ENCODE measurements at regions not wholly inside any gene's neighbourhood (a gene's known extent, or its start where the extent isn't known, plus 50 kb on each side); places are given as distances from the start of the nearest gene placed in this dataset.

DNA sequence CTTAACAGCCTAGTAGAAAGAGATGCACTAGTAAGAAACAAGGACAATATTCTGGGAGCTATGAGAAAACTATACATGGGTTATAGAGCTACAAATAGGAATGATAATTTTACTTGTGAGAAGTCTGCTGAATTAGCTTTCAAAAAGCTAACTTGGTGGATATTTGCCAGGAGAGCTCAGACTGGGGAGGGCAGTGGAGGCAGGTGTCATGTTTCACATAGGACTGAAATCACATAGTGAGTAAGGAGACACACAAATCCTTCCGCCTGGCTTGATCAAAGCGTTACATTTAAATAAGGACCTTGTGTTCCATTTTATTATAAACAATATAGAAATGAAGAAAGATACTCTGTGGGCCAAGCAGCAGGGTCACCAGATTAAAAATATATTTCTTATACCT lies 235.0 kb downstream of the ISL1 start:
- no peak for DNase-seq (ENCODE audit: low spot score in 2 of 2, unreplicated experiment in 2 of 2)
- Mint-ChIP-seq H3K36me3 (no peaks in the 10 kb centered on the region), H3K27me3 (ENCODE audit: low read depth) (no peaks in the 10 kb centered on the region)

DNA sequence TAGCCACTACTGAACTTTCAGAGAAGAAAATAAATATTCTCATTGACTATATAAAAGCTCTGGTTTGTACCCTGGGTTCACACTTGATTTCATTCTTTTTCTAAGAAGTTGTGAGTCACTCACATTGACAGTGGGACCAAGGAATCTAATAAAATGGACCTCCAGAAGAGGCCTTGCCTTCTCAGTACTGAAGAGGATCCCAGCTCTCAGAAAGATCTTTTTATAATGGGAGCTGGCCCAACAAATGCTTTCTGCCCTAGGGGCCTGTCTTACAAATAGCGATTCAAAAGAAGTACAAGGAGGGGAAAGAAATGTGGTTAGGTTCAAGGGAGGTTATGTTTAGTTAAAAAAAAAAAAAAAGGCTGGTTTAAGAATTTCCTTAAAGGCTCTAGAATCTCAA lies 237.9 kb downstream of the ISL1 start:
- peaks cover 5% of the 10 kb centered on the region for H3K9me3 Mint-ChIP-seq
- peaks cover 19% of the 10 kb centered on the region for H3K4me1 Mint-ChIP-seq
- H3K4me3 Mint-ChIP-seq, result no peak overlapping the region
- DNase-seq (ENCODE audit: low spot score in 2 of 2, unreplicated experiment in 2 of 2), result no peak
- H3K36me3 Mint-ChIP-seq, result no peaks in the 10 kb centered on the region
- no peaks in the 10 kb centered on the region for H3K27me3 Mint-ChIP-seq (ENCODE audit: low read depth)
- peak overlapping the region; percentile 64 for H3K27ac Mint-ChIP-seq
- TF ChIP-seq, protein P1, sequence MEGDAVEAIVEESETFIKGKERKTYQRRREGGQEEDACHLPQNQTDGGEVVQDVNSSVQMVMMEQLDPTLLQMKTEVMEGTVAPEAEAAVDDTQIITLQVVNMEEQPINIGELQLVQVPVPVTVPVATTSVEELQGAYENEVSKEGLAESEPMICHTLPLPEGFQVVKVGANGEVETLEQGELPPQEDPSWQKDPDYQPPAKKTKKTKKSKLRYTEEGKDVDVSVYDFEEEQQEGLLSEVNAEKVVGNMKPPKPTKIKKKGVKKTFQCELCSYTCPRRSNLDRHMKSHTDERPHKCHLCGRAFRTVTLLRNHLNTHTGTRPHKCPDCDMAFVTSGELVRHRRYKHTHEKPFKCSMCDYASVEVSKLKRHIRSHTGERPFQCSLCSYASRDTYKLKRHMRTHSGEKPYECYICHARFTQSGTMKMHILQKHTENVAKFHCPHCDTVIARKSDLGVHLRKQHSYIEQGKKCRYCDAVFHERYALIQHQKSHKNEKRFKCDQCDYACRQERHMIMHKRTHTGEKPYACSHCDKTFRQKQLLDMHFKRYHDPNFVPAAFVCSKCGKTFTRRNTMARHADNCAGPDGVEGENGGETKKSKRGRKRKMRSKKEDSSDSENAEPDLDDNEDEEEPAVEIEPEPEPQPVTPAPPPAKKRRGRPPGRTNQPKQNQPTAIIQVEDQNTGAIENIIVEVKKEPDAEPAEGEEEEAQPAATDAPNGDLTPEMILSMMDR (IDR thresholded peaks at IDR 0.05; ENCODE audit: unreplicated experiment), result no peak

More for the DNA sequence above, 235.0 kb downstream of the ISL1 start:
- Mint-ChIP-seq H3K4me1 (peaks cover 18% of the 10 kb centered on the region), H3K27ac (no peak overlapping the region), H3K9me3 (no peaks in the 10 kb centered on the region), H3K4me3 (no peak overlapping the region)
- TF ChIP-seq, protein P1 (IDR thresholded peaks at IDR 0.05; ENCODE audit: unreplicated experiment), result no peak

DNA sequence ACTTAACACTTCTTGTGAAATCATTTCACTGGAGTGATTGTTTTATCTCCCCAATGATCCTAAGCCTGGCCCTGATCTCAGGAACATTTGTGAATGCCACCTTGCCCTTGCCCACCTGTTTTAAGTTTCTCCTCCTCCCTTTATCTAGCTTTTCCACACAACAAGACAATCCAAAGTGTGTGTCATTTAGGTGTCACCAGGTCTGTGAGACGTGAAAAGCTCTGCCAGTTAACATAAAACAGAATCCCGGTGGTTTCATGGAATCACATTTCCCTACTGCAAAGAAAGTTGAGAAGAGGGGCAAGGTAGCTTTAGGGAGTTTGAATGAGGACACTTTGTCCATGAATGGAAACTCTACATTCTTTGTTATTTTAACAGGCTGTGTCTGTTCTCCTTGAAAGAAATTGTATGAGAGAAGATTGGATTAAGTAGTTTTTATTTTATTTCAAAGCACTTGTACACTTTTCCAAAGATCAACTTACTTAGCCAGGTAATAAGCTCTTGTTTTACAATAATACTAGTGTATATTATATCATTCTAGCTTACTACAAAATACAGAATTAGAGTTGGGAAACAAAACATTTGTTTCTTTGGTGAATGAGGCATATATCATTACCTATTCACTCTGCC lies 239.0 kb downstream of the ISL1 start:
- peak overlapping the region; percentile 44 for H3K27ac Mint-ChIP-seq
- no peak for DNase-seq (ENCODE audit: low spot score in 2 of 2, unreplicated experiment in 2 of 2)
- H3K36me3 Mint-ChIP-seq, result no peaks in the 10 kb centered on the region
- no peak overlapping the region for H3K4me3 Mint-ChIP-seq
- TF ChIP-seq, protein P1 (IDR thresholded peaks at IDR 0.05; ENCODE audit: unreplicated experiment), result no peak
- H3K27me3 Mint-ChIP-seq (ENCODE audit: low read depth), result no peaks in the 10 kb centered on the region
- H3K9me3 Mint-ChIP-seq, result peaks cover 5% of the 10 kb centered on the region
- peaks cover 19% of the 10 kb centered on the region for H3K4me1 Mint-ChIP-seq

DNA sequence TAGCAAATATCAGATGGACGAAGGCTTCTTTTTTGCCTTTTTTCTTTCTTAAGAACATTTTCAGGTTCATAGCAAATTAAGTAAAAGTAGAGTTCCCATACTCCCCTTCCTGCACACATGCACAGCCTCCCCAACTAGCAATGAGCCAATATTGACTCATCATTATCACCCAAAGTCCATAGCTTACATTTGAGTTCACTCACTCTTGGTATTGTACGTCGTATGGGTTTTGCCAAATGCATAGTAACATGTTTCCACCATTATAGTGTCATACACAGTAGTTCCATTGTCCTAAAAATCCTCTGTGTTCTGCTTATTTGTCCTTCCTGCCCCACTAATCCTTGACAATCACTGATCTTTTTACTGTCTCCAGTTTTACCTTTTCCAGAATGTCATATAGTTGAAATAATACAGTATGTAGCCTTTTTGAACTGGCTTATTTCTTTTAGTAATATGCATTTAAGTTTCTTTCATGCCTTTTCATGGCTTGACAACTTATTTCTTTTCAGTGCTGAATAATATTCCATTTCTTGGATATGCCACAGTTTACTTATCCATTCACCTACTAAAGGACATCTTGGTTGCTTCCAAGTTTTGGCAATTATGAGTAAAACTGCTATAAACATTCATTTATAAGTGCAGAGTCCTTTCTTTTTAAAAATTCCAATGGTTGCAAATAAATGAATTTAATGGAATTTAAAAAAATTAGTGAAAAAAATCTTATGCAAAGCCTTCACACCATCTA lies 242.1 kb downstream of the ISL1 start:
- Mint-ChIP-seq H3K27me3 (ENCODE audit: low read depth) (no peaks in the 10 kb centered on the region), H3K4me3 (no peak overlapping the region), H3K36me3 (peaks cover 7% of the 10 kb centered on the region), H3K9me3 (peaks cover 19% of the 10 kb centered on the region), H3K4me1 (peaks cover 19% of the 10 kb centered on the region), H3K27ac (no peak overlapping the region)
- TF ChIP-seq, protein P1 (IDR thresholded peaks at IDR 0.05; ENCODE audit: unreplicated experiment), result no peak
- no peak for DNase-seq (ENCODE audit: low spot score in 2 of 2, unreplicated experiment in 2 of 2)

DNA sequence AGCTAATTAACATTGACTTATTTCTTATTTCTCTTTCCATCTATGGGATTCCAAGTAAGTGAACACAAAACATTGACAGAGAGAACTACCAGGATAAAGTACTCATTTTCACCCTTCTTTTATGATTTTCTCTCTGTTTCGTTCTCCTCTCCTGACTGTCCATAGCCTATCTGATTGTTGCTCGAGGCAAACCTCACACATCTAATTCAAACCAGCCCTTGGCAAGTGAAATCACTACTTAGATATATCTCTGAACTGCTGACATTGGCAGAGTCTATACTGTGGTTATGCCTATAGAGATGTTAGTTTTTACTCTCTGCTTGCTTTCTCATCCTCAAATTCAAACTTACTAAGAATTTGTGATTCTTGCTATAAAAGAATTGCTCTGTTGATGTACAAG lies 248.8 kb downstream of the ISL1 start:
- Mint-ChIP-seq H3K36me3 (peaks cover 7% of the 10 kb centered on the region), H3K27ac (no peak overlapping the region), H3K9me3 (peaks cover 14% of the 10 kb centered on the region), H3K4me1 (peaks cover 4% of the 10 kb centered on the region), H3K4me3 (no peak overlapping the region), H3K27me3 (ENCODE audit: low read depth) (no peaks in the 10 kb centered on the region)
- TF ChIP-seq, protein P1 (IDR thresholded peaks at IDR 0.05; ENCODE audit: unreplicated experiment), result no peak
- DNase-seq (ENCODE audit: low spot score in 2 of 2, unreplicated experiment in 2 of 2), result no peak

All from mesothelial cell of epicardium (in vitro differentiated cells).